Stimulated activated CD8-positive, alpha-beta memory T cell treated with anti-CD3 and anti-CD28 coated beads, Interleukin-4, amount 100 ng/mL, for 48 hours (primary cell): ENCODE measurements at regions not wholly inside any gene's neighbourhood (a gene's known extent, or its start where the extent isn't known, plus 50 kb on each side); places are given as distances from the start of the nearest gene placed in this dataset.
"Not testable (repeated sequence)": the region's sequence is repeated elsewhere in the genome, so short reads cannot be mapped to it uniquely, and the experiment has no call there.

Experiments
- DNase-seq: peaks from one replicate; pipeline ENCODE4 v3.0.0-alpha.2; 2020

DNA sequence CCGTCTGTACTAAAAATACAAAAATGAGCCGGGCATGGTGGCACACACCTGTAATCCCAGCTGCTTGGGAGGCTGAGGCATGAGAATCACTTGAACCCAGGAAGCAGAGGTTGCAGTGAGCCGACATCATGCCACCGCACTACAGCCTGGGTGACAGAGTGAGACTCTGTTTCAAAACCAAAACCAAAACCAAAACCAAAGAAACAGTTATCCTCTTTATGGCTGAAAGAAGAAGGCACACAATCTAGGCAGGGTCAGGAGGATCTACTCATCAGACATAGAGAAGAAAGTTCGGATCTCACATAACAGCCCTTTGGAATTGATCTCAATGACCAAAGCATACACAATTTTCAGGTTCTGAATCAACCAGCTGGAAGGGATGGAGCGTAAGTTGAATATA, 411.3 kb upstream of the SLC35B3 start:
- not testable (repeated sequence) for DNase-seq

- no peak for DNase-seq
Observed at GRCh38 chr6:8845690-8846089, 410.3 kb upstream of the SLC35B3 start.

DNA sequence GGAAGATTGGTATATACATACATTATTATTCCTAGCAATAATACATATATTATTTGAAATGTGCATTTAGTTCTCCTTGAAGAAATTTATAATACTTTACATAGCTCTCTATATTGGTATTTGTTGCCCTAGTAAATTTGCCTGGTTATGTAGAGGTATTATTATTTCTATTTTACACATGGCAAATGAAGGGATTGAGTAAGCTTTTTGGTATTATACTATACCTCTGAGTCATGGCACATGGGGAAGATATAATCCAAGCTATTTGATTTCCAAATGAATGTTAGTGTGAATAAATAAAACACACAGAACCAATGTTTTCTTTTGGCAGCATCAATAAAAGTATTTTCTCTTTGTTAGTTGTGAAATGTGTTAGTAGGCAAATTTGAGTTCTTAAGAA, 409.6 kb upstream of the SLC35B3 start:
- DNase-seq: no peak

DNA sequence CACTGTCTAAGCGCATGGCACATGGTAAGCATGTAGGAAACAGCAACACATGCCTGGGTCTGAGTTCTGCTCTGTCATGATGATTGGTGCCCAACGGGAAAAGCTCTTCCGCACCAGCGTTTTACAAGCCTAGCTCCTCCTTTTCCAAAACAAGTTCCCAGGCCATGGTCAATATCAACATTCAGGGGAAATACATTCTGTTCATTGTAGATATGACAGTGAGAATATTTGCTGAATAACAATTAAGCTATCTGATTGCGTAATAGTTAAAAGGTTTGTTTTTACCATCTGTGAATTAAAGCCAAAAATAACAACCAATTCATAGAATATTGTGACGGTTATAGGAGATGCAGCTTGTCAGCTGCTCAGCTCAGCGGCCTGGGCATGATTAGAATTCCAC, 404.3 kb upstream of the SLC35B3 start:
- DNase-seq: no peak

DNA sequence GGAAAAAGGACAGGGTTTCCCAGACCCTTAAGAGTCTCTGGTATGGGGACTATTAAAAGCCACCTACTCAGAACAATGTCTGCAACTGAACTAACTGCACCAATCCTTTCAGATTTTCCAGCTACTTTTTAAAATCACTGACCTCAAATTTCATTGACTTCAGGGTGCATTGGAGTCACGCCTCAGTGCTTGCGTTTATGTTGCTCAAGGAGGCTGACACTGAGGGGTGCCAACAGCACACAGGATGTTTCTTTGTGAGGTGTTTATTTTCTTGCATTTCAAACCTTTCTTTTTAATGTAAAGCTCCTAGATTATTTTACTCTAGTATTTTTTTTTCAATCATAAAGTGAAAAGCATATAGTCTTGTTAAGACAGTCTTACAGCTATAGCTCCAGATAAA, 402.0 kb upstream of the SLC35B3 start:
- no peak for DNase-seq

DNA sequence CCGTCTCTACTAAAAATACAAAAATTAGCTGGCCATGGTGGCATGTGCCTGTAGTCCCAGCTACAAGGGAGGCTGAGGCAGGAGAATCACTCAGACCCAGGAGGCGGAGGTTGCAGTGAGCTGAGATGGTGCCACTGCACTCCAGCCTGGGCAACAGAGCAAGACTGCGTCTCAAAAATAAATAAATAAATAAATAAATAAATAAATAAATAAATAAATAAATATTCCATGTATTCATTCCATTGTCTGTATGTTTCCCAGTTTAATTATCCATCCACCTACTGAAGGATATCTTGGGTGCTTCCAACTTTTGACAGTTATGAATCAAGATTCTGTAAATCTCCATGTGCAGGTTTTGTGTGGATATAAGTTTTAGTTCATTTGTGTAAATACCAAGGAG, 397.4 kb upstream of the SLC35B3 start:
- DNase-seq: not testable (repeated sequence)

DNA sequence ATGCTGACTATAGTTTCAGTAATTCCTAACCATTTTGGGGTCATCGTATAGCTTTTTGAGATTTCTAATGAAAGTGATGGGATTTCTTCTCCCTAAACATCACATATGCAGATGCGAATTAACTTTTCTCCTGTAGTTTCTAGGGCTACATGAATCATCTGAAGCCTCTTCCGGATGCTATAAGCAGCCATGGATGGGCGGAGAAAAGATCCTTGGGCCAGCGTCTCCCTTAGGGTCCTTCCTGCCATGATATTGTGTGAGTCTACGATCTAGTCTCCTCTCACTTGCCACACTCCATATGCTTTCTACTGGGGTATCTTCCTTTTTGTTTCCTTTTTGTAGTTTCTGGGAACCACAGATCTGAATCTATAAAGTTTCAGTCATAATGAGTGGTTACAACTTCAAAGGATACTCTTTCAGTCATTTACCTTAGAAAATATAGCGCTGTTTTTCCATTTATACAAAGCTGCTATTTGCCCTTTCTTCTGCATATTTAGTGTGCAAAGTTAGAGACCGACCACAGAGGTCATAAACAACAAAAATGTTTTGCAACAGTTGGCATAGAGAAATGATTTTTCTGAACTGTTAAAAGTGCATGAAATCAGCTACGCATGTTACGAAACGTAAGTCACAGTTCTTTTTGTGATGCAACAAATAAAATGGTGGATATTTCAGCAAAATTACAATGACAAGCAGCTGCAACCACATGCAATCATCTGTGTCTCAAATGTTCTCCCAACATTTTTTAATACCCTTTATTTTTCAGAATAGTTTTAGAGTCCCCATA, 396.2 kb upstream of the SLC35B3 start:
- no peak for DNase-seq

GRCh38 chr6:8830794-8831193, 395.4 kb upstream of the SLC35B3 start:
- DNase-seq: no peak

GRCh38 chr6:8829796-8830195, 394.5 kb upstream of the SLC35B3 start:
- no peak for DNase-seq

DNA sequence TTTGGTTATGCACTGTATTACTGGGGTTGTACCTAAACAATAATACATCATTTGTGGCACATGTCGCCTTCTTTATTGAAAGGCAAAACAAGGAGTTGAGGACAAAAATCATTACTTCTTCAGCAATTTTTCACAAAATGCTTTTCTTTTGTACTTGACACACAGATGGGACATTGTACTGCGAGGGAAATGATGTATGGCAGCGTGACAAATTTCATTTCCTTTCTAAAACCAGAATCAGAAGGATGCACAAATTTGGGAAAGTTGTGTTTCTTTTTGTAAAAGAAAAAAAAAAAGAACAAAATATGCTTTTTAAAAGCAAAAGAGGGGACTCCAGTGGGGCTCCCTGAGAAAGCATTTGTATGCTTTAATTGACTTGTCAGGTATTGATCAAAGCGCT, 394.0 kb upstream of the SLC35B3 start:
- no peak for DNase-seq

- DNase-seq: no peak
Observed at GRCh38 chr6:8828376-8828775, 393.0 kb upstream of the SLC35B3 start.

- no peak for DNase-seq
Observed at GRCh38 chr6:8825726-8826125, 390.4 kb upstream of the SLC35B3 start.

DNA sequence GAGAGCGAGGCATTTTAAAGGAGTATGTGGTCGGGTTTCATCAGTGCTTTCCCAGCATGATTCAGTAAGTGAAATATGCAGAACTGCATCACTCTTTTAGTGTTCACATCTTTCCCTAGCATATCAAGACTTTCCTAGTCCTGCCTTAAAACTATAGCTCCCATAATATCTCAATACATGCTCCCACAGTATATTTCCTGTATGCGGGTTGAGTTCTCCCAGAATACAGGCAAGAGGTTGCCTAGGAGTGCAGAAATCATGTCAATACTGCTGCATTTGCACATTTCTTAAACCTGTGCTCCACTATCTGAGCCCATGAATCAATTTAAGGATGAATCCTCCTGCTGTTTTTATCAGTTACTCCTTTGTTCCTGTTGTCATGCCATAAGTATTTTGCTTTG, 386.6 kb upstream of the SLC35B3 start:
- DNase-seq: no peak

DNA sequence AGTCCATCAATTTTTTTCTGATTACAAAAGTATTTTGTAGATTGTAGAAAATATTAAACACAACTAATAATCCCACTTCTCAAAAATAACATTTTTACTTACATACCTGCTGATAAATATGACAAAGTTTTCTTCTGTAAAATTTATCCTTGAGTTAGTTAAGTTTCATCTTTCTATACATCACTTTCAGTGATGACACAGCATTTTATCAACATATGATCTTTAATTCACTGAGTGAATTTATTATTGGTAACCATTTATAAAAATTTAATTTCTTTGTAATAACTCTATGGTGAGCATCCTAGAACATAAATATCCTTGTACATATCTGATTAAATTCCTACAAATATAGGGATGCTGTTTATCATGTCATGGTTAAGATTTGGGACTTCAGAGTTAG, 385.0 kb upstream of the SLC35B3 start:
- DNase-seq: no peak

- no peak for DNase-seq
Observed at GRCh38 chr6:8819446-8819845, 384.1 kb upstream of the SLC35B3 start.

DNA sequence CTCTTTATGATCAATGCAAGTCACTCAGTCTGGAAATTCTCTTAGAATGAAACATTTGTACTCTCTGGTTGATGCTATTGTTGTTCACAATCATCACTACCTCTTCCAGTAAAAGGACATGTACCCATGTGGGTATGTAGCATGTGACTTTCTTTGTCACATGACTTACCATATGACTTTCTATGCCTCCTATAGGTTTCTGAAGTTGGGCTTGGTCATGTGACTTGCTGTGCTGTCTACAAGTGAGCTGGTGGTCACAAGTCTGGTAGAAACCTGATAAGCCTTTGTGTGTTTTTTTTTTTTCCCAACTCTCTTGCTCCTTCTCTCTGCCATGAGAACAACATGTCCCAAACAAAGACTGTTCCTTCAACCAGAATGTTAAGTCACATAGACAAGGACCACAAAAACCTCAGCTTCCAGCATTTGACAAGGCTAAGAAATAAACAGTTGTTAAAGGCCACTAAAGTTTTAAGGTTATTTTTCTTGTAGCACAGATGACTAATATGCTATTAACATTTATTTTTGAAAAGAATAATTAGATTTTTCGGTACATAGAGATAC, 379.2 kb upstream of the SLC35B3 start:
- no peak for DNase-seq

DNA sequence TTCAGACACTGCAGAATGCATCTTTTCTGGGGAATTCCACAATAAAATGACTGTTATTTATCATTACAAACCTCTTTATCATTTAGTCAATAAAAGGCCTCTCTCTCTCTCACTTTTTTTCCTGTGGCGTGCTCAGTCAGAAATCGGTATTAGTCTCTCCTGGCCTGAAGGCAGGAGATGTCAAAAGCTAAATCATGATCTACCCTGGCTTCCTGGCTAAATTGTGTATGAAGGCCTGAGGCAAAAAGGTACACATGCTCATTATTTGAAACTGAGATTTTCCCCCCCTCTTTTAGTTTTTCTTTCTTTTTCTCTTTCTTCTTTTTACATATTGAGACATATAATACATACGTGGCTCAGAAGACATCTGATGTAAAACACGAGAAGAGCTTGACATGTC, 375.0 kb upstream of the SLC35B3 start:
- DNase-seq: no peak

GRCh38 chr6:8809662-8810061, 374.3 kb upstream of the SLC35B3 start:
- no peak for DNase-seq

DNA sequence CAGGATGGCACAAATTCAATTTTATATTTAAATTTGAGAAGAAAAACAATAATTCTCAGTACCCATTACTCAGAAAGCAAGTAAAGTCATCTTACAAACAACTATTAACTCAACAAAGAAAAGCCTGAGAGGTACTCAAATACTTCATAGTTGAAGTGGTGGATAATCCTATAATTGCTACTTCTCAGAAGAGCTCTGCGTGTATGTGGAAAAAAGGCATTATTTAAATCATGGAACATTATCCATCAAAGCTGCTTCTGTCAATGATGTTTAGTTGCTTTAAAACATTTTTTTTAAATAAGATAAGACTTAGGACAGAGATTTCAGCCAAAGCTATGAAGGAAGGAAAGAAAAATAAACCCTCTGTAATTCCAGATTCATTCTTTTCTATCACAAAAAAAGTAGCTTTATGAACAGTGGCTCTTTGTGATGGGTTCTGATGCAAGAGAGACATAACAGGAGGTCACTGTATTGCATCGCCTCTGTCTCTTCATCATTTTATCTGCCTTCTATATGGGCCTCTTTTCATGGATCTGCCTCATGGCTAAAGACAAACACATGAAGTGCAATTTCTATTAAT, 367.9 kb upstream of the SLC35B3 start:
- no peak for DNase-seq

- DNase-seq: not testable (repeated sequence)
Observed at GRCh38 chr6:8802397-8802796, 367.1 kb upstream of the SLC35B3 start.

GRCh38 chr6:8794420-8794819, 359.1 kb upstream of the SLC35B3 start:
- no peak for DNase-seq

- no peak for DNase-seq
Observed at GRCh38 chr6:8789878-8790277, 354.5 kb upstream of the SLC35B3 start.

DNA sequence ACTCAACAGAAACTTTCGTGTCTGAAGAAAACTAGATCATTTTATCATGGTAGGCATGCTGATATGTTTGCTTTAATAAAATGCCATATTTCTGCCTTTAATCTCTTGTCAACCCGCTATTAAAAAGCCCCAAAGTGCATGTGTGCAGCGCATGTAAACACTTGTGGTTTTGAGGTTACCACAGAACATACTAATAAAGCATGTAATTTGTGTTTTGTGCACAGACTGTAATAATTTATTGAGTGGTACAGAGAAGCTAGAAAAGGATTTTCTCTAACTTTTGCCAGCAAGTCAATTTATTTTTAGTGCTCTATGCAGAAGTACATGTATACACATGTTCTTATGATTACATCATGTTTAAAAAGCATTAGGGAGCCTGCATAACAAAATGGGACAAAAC, 349.9 kb upstream of the SLC35B3 start:
- no peak for DNase-seq

DNA sequence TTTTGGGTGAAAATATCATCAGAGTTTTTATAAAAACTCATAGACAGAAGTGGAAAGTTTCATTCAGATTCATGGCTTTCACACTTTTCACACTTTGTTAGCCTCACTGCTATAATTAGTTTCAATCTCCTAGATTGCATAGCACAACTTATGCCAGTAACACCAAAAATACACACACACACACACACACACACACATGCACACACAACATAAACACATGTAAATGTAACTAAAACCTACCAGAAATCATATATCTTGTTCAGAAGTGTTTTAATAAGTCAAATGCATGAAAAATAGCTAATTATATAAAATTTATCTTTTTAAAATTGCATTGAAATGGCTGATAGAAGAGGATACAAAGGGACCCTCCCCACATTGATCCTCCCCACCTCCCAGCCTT, 347.8 kb upstream of the SLC35B3 start:
- no peak for DNase-seq

DNA sequence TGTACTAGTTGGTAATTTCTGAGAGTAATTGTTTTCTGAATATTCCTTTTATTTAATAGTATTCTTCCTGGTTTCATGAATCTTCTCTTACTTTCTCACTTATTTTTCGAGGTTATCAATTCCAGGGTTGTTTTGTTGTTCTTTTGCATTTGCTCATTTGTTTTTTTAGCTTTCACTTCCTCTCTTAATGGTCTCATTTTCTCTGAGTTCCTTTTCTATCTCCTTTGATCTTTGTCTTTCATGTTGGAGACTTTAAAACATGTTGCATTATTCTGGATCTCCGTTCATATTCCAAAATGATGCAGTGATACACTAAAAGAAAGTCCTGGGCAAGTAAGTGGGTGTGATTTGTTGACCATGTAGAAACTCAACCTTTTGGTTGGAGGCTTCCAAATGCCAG, 345.3 kb upstream of the SLC35B3 start:
- DNase-seq: no peak
